Heart right ventricle (tissue), 16 donors: ENCODE measurements at regions not wholly inside any gene's neighbourhood (a gene's known extent, or its start where the extent isn't known, plus 50 kb on each side); places are given as distances from the start of the nearest gene placed in this dataset.

ENCODE experiments used
- ATAC-seq, 8 donors: fragments of 200-7000 bp; cut with Tn5 transposase; one replicate each; pipeline ENCODE4 v1.9.1; 2020; ENCODE audit warnings: mild to moderate bottlenecking in 8 of 8, moderate library complexity in 8 of 8, moderate number of reproducible peaks in 1 of 8
- DNase-seq, 2 donors: peaks; one replicate each; pipeline ENCODE4 v3.0.0-alpha.2; 2020
- H3K27ac ChIP-seq, 10 donors: fragments of 200-600 bp; sonication (generic) in 2 of 10; one replicate each; pipeline versions ENCODE4 v1.5.0 to v1.8.0; 2020 to 2022; ENCODE audit warnings: mild to moderate bottlenecking in 3 of 10
- H3K27me3 ChIP-seq, 7 donors: fragments of 200-600 bp; one replicate each; pipeline ENCODE4 v1.8.0; 2021 to 2022; ENCODE audit warnings: mild to moderate bottlenecking in 2 of 7
- H3K36me3 ChIP-seq, 9 donors: fragments of 200-600 bp; sonication (generic) in 1 of 9; one replicate each; pipeline versions ENCODE4 v1.5.0 to v1.8.0; 2020 to 2022; ENCODE audit warnings: mild to moderate bottlenecking in 2 of 9
- H3K4me1 ChIP-seq, 9 donors: fragments of 200-600 bp; sonication (generic) in 1 of 9; one replicate each; pipeline versions ENCODE4 v1.5.0 to v1.8.0; 2020 to 2022; ENCODE audit warnings: mild to moderate bottlenecking in 4 of 9
- H3K4me3 ChIP-seq, 10 donors: fragments of 200-600 bp; sonication (generic) in 2 of 10; one replicate each; pipeline versions ENCODE4 v1.5.0 to v1.8.0; 2020 to 2022; ENCODE audit warnings: mild to moderate bottlenecking in 7 of 10, moderate library complexity in 2 of 10
- H3K9me3 ChIP-seq, 11 donors: fragments of 200-600 bp in 10 of 11; sonication (generic) in 2 of 11; one replicate each; pipeline versions ENCODE4 v1.5.0 to v1.8.0; 2013 to 2022; ENCODE audit warnings: mild to moderate bottlenecking in 2 of 11, control low read depth in 1 of 11, moderate library complexity in 1 of 11
- WGBS, 2 donors: extraction: QIAGEN DNeasy Blood & Tissue Kit; methylation state at CpG; one replicate each; pipeline ENCODE4 v1.1.7; 2013; ENCODE audit warnings: inconsistent platforms in 1 of 2; 5-methylcytosine and 5-hydroxymethylcytosine counted together
- intact Hi-C, 10 donors: fragments of 100-400 bp; cut with DNase I; formaldehyde crosslinking; loops; one replicate each; pipeline versions ENCODE4 v1.11.1 to v1.14.2; 2022
- TF ChIP-seq, protein P1 (sequence below), 9 donors: fragments of 200-600 bp; sonication (generic) in 2 of 9; IDR thresholded peaks; one replicate each; pipeline versions ENCODE4 v1.5.0 to v1.8.0; 2021 to 2022; ENCODE audit warnings: antibody characterized with exemption in 9 of 9, mild to moderate bottlenecking in 5 of 9, moderate library complexity in 1 of 9
- donor health status: Arrhythmogenic right ventricular cardiomyopathy.
- donor health status: ischemic (EF 13 %, LVEDD 7.1; RV severe dilation, severe dysfunction).
- donor health status: healthy with polysubstance abuse.
- donor health status: DM: no; HTN: yes; CAD: no.
- donor health status: DM: no; HTN: no; CAD: no.
- donor health status: ischemic (EF 25% LVEDD 6.9; RV normal size, moderate dysfunction).
- donor health status: ischemic (EF 25% LVEDD 5.7; RV mildly dilated, moderate dysfunction).
- donor health status: healthy.
- donor health status: DM: yes; HTN: yes; CAD: no.
- donor health status: Ischemic cardiomyopathy.
- donor health status: ischemic (EF 35%, LVEDD 5.7; RV mildly dilated, moderate dysfunction).
- donor health status: nonischemic (EF 11% LVEDD 7.7; RV severe dilation, severe dysfunction).
- donor health status: DM: yes; HTN: yes; CAD: no.
- donor health status: PGD.
- donor health status: ischemic (EF 29% LVEDD 5.4; RV normal size, mild dysfunction).
- donor health status: nonischemic (EF 23%, LVEDD 6.1; RV moderate dilation, normal function).

DNA sequence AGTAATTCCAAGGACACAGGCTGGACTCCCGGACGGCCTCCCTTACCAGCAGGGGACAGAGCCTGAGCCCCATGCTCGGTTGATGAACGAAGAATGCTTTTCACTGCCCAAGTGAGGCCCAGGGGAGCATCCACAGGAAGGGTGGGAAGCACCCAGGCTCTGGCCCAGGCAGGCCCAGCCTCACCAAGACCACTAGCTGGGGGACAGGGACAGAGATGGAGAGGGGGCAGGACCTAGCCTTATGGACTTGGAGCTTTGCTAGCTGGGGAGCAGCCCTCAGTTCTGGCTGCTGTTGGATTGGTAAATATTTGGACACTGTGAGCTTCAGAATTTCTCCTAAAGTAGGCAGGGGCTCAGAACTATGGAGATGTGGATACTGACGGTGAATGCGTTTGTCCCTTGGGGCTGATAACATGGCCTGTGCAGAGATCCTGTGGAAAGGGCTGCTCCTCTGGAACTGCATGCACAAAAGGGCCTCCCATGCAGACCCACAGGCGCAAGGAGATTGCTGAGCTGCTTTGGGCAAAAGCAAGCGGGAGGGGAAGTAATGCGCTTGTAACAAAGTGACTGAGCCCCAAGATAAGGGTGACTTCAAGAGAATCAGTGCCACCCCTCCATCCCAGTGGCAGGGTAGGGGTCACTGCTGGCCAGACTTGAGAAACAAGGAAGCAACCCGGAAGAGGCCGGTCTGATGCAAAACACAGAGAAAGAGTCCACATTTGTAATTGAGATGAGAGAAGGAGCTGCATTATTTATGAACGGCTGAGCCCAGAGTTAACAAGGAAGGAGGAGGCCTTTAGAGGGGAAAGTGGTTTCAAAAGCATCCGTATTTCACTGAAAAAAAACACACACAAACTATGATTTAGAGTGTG, 70.1 kb upstream of the MEF2A start:
- Histone ChIP-seq H3K36me3 (no peaks in the 10 kb centered on the region), H3K27ac (peak overlapping the region in 4 of 10 donors; percentile 5 to 53 (median 8)), H3K9me3 (peaks cover 0 to 4% (median 0%) of the 10 kb centered on the region in 11 donors), H3K27me3 (no peaks in the 10 kb centered on the region), H3K4me1 (peaks cover 0 to 19% (median 7%) of the 10 kb centered on the region in 9 donors), H3K4me3 (no peak overlapping the region)
- WGBS, 2 donors, result 56 to 62% methylated on average over 13 of the region's 13 CpGs
- intact Hi-C loops, result no loop called here
- ATAC-seq (peak in 6 of 8 donors; percentile 9 to 44 (median 24)), DNase-seq (no peak)
- TF ChIP-seq, protein P1, sequence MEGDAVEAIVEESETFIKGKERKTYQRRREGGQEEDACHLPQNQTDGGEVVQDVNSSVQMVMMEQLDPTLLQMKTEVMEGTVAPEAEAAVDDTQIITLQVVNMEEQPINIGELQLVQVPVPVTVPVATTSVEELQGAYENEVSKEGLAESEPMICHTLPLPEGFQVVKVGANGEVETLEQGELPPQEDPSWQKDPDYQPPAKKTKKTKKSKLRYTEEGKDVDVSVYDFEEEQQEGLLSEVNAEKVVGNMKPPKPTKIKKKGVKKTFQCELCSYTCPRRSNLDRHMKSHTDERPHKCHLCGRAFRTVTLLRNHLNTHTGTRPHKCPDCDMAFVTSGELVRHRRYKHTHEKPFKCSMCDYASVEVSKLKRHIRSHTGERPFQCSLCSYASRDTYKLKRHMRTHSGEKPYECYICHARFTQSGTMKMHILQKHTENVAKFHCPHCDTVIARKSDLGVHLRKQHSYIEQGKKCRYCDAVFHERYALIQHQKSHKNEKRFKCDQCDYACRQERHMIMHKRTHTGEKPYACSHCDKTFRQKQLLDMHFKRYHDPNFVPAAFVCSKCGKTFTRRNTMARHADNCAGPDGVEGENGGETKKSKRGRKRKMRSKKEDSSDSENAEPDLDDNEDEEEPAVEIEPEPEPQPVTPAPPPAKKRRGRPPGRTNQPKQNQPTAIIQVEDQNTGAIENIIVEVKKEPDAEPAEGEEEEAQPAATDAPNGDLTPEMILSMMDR (IDR thresholded peaks at IDR 0.05), result no peak

DNA sequence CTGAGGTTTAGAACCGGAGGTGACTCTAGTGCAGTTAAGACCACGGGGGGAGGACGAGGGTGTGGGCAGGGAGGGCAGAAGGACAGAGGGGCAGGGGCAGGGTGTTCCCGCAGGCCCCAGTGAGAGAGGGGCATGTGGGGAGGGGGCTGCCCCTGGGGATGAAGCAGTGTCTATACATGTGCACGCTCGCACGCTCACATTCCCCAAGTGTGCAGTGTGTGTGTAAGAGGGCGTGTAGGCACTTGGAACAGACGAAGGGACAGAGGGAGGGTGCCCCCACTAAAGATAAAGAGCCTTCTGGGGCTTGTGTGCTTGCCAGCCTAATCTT, 69.5 kb upstream of the MEF2A start:
- TF ChIP-seq, protein P1 (IDR thresholded peaks at IDR 0.05), result no peak
- H3K9me3 ChIP-seq, result peaks cover 0 to 4% (median 0%) of the 10 kb centered on the region in 11 donors
- ATAC-seq, result peak in 3 of 8 donors; percentile 6 to 43 (median 18)

DNA sequence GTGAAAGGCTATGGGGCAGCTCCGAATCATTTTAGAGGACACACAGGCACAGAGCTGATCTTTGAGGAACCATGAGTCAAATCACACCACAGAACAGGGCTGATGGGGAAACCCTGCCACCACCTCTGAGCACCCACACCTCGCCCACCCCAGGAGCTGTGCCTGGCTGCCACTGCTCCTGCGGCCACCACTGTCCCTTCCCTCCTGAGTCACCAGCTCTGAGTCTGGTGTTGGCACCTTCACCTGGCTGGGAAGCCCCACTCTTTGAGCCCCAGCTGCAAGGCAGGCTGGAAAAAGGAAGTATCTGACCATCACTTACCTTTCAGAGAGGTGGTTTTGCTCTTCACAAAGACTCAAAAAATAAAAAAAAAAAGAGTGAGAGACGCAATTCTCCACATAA, 63.6 kb upstream of the MEF2A start:
- Histone ChIP-seq H3K4me3 (no peak overlapping the region), H3K27ac (no peak overlapping the region), H3K4me1 (peaks cover 3 to 40% (median 32%) of the 10 kb centered on the region in 9 donors), H3K9me3 (peaks cover 0 to 4% (median 0%) of the 10 kb centered on the region in 11 donors), H3K27me3 (no peaks in the 10 kb centered on the region), H3K36me3 (no peaks in the 10 kb centered on the region)
- ATAC-seq (no peak), DNase-seq (no peak)
- intact Hi-C loops, result loop anchor here in 1 of 10 donors (2.0 kb wide), 1 partner anchor 47 kb away; no protein-coding TSS in a partner anchor
- TF ChIP-seq, protein P1 (IDR thresholded peaks at IDR 0.05), result no peak
- 90 to 95% methylated on average over 4 of the region's 4 CpGs for WGBS, 2 donors

More for the DNA sequence above, 69.5 kb upstream of the MEF2A start:
- Histone ChIP-seq H3K27ac (peak overlapping the region in 4 of 10 donors; percentile 5 to 53 (median 8)), H3K4me1 (peaks cover 0 to 23% (median 7%) of the 10 kb centered on the region in 9 donors), H3K27me3 (no peaks in the 10 kb centered on the region), H3K4me3 (no peak overlapping the region), H3K36me3 (no peaks in the 10 kb centered on the region)
- 69 to 83% methylated on average over 9 of the region's 9 CpGs for WGBS, 2 donors
- intact Hi-C loops, result no loop called here
- DNase-seq, result no peak

DNA sequence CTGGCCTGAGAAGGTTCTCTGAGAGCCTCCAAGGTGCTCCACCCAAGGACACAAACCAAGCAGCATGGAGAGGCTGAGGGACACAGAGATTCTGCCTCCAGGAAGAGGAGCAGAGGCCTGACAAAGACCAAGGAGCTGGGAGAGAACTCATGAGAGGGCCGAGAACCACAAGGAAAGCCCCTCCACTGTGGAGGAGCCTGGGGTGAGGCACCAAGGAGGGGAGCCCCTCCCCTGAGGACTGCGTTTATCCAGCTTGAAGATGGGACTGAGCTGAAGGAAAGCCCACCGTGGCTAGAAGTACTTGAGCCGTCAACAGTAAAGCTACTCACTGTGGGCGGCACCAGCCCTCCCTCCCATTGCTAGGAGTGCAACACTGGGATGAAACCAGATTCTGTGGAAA, 63.1 kb upstream of the MEF2A start:
- TF ChIP-seq, protein P1 (IDR thresholded peaks at IDR 0.05), result no peak
- peak in 1 of 2 donors; percentile 0 for DNase-seq
- Histone ChIP-seq H3K9me3 (peaks cover 0 to 1% (median 0%) of the 10 kb centered on the region in 11 donors), H3K36me3 (no peaks in the 10 kb centered on the region), H3K4me1 (peaks cover 3 to 45% (median 37%) of the 10 kb centered on the region in 9 donors), H3K4me3 (no peak overlapping the region), H3K27me3 (no peaks in the 10 kb centered on the region), H3K27ac (no peak overlapping the region)
- no peak for ATAC-seq
- intact Hi-C loops, result loop anchor here in 1 of 10 donors (2.0 kb wide), 1 partner anchor 48 kb away; no protein-coding TSS in a partner anchor
- WGBS, 2 donors, result 94 to 95% methylated on average over 5 of the region's 5 CpGs
